ENCODE measurements at regions not wholly inside any gene's neighbourhood (a gene's known extent, or its start where the extent isn't known, plus 50 kb on each side); places are given as distances from the start of the nearest gene placed in this dataset.

- Histone ChIP-seq H3K27ac (ENCODE audit: insufficient read depth, low read length, poor library complexity, severe bottlenecking) (no peak overlapping the region), H3K9me3 (ENCODE audit: control insufficient read depth in 2 of 2, low read length in 2 of 2) (no peaks in the 10 kb centered on the region), H3K36me3 (ENCODE audit: control insufficient read depth, insufficient read depth, low read length) (no peaks in the 10 kb centered on the region), H3K27me3 (ENCODE audit: control insufficient read depth, insufficient read depth, low read length) (no peaks in the 10 kb centered on the region), H3K4me3 (ENCODE audit: low read depth, low read length) (no peak overlapping the region), H3K4me1 (ENCODE audit: control insufficient read depth, insufficient read depth, low read length, poor library complexity, severe bottlenecking) (no peaks in the 10 kb centered on the region)
- ATAC-seq (ENCODE audit: low read depth in 2 of 2) (no peak), DNase-seq (no peak)
- H3K4me3 Mint-ChIP-seq: no peak overlapping the region
- H3K27me3 Mint-ChIP-seq: no peaks in the 10 kb centered on the region
- peaks cover 0 to 4% (median 0%) of the 10 kb centered on the region in 7 donors for H3K9me3 Mint-ChIP-seq
- H3K4me1 Mint-ChIP-seq: no peaks in the 10 kb centered on the region
- no peak overlapping the region for H3K27ac Mint-ChIP-seq
- no peaks in the 10 kb centered on the region for H3K36me3 Mint-ChIP-seq
These were observed 329.1 kb downstream of the AR start for GRCh38 chrX:67872958-67873357.

DNA sequence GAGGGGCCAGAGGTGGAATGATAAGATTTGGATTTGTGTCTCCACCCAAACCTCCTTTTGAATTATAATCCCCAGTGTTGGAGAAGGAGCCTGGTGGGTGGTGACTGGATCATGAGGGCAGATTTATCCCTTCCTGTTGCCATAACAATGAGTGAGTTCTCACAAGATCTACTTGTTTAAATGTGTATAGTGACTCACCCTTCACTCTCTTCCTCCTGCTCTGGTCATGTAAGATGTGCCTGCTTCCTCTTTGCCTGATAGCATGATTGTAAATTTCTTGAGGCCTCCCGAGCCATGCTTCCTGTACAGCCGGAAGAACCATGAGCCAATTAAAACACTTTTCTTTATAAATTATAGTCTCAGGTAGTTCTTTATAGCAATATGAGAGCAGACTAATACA is 348.6 kb downstream of the AR start:
- DNase-seq: no peak
- no peaks in the 10 kb centered on the region for H3K27me3 ChIP-seq (ENCODE audit: control insufficient read depth, insufficient read depth, low read length)
- H3K4me1 ChIP-seq (ENCODE audit: control insufficient read depth, insufficient read depth, low read length, poor library complexity, severe bottlenecking): no peaks in the 10 kb centered on the region
- Mint-ChIP-seq H3K27me3 (no peaks in the 10 kb centered on the region), H3K4me1 (no peaks in the 10 kb centered on the region), H3K27ac (no peak overlapping the region), H3K4me3 (no peak overlapping the region), H3K36me3 (no peaks in the 10 kb centered on the region), H3K9me3 (peaks cover 0 to 21% (median 0%) of the 10 kb centered on the region in 7 donors)
- H3K4me3 ChIP-seq (ENCODE audit: low read depth, low read length): no peak overlapping the region
- no peaks in the 10 kb centered on the region for H3K9me3 ChIP-seq (ENCODE audit: control insufficient read depth in 2 of 2, low read length in 2 of 2)
- ATAC-seq (ENCODE audit: low read depth in 2 of 2): no peak
- no peaks in the 10 kb centered on the region for H3K36me3 ChIP-seq (ENCODE audit: control insufficient read depth, insufficient read depth, low read length)
- no peak overlapping the region for H3K27ac ChIP-seq (ENCODE audit: insufficient read depth, low read length, poor library complexity, severe bottlenecking)

- Histone ChIP-seq H3K36me3 (ENCODE audit: control insufficient read depth, insufficient read depth, low read length) (no peaks in the 10 kb centered on the region), H3K27ac (ENCODE audit: insufficient read depth, low read length, poor library complexity, severe bottlenecking) (no peak overlapping the region), H3K4me3 (ENCODE audit: low read depth, low read length) (no peak overlapping the region), H3K4me1 (ENCODE audit: control insufficient read depth, insufficient read depth, low read length, poor library complexity, severe bottlenecking) (no peaks in the 10 kb centered on the region), H3K27me3 (ENCODE audit: control insufficient read depth, insufficient read depth, low read length) (no peaks in the 10 kb centered on the region), H3K9me3 (ENCODE audit: control insufficient read depth in 2 of 2, low read length in 2 of 2) (no peaks in the 10 kb centered on the region)
- DNase-seq (no peak), ATAC-seq (ENCODE audit: low read depth in 2 of 2) (no peak)
- no peak overlapping the region for H3K27ac Mint-ChIP-seq
- H3K4me1 Mint-ChIP-seq: no peaks in the 10 kb centered on the region
- no peak overlapping the region for H3K4me3 Mint-ChIP-seq
- no peaks in the 10 kb centered on the region for H3K27me3 Mint-ChIP-seq
- H3K9me3 Mint-ChIP-seq: peaks cover 0 to 13% (median 5%) of the 10 kb centered on the region in 7 donors
- no peaks in the 10 kb centered on the region for H3K36me3 Mint-ChIP-seq
These were observed 350.1 kb downstream of the AR start for GRCh38 chrX:67893931-67894330.

DNA sequence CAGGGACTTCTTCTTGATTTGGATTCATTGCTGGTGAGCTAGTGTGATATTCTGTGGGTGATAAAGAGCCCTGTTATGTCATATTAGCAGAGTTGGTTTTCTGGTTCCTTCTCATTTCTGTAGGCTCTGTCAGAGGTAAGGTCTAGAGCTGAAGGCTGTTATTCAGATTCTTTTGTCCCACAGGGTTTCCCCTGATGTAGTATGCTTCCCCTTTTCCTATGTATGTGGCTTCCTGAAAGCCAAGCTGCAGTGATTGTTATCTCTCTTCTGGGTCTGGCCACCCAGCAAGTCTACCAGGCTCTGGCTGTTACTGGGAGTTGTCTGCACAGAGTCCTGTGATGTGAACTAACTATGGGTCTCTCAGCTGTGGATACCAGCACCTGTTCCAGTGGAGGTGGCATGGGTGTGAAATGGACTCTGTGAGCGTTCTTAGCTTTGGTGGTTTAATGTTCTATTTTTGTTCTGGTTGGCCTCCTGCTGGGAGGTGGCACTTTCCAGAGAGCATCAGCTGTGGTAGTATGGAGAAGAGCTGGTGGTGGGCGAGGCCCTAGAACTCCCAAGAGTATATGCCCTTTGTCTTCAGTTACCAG is 373.7 kb downstream of the AR start:
- Mint-ChIP-seq H3K4me3 (no peak overlapping the region), H3K36me3 (no peaks in the 10 kb centered on the region), H3K27ac (peak overlapping the region in 1 of 3 donors; percentile 63), H3K27me3 (no peaks in the 10 kb centered on the region), H3K9me3 (peaks cover 0 to 2% (median 0%) of the 10 kb centered on the region in 7 donors), H3K4me1 (no peaks in the 10 kb centered on the region)
- no peaks in the 10 kb centered on the region for H3K9me3 ChIP-seq (ENCODE audit: control insufficient read depth in 2 of 2, low read length in 2 of 2)
- no peak overlapping the region for H3K4me3 ChIP-seq (ENCODE audit: low read depth, low read length)
- H3K27me3 ChIP-seq (ENCODE audit: control insufficient read depth, insufficient read depth, low read length): no peaks in the 10 kb centered on the region
- no peaks in the 10 kb centered on the region for H3K4me1 ChIP-seq (ENCODE audit: control insufficient read depth, insufficient read depth, low read length, poor library complexity, severe bottlenecking)
- H3K36me3 ChIP-seq (ENCODE audit: control insufficient read depth, insufficient read depth, low read length): no peaks in the 10 kb centered on the region
- no peak for ATAC-seq (ENCODE audit: low read depth in 2 of 2)
- DNase-seq: no peak
- no peak overlapping the region for H3K27ac ChIP-seq (ENCODE audit: insufficient read depth, low read length, poor library complexity, severe bottlenecking)

- no peak overlapping the region for H3K4me3 ChIP-seq (ENCODE audit: low read depth, low read length)
- no peaks in the 10 kb centered on the region for H3K27me3 ChIP-seq (ENCODE audit: control insufficient read depth, insufficient read depth, low read length)
- Mint-ChIP-seq H3K4me1 (no peaks in the 10 kb centered on the region), H3K9me3 (no peaks in the 10 kb centered on the region), H3K27ac (no peak overlapping the region), H3K27me3 (no peaks in the 10 kb centered on the region), H3K36me3 (no peaks in the 10 kb centered on the region), H3K4me3 (no peak overlapping the region)
- ATAC-seq (ENCODE audit: low read depth in 2 of 2) (no peak), DNase-seq (no peak)
- H3K9me3 ChIP-seq (ENCODE audit: control insufficient read depth in 2 of 2, low read length in 2 of 2): no peaks in the 10 kb centered on the region
- H3K27ac ChIP-seq (ENCODE audit: insufficient read depth, low read length, poor library complexity, severe bottlenecking): no peak overlapping the region
- no peaks in the 10 kb centered on the region for H3K36me3 ChIP-seq (ENCODE audit: control insufficient read depth, insufficient read depth, low read length)
- H3K4me1 ChIP-seq (ENCODE audit: control insufficient read depth, insufficient read depth, low read length, poor library complexity, severe bottlenecking): no peaks in the 10 kb centered on the region
These were observed 379.1 kb downstream of the AR start for GRCh38 chrX:67922966-67923365.

- Mint-ChIP-seq H3K27me3 (no peaks in the 10 kb centered on the region), H3K27ac (no peak overlapping the region), H3K9me3 (peaks cover 0 to 1% (median 0%) of the 10 kb centered on the region in 7 donors), H3K4me1 (no peaks in the 10 kb centered on the region), H3K4me3 (no peak overlapping the region), H3K36me3 (no peaks in the 10 kb centered on the region)
- Histone ChIP-seq H3K36me3 (ENCODE audit: control insufficient read depth, insufficient read depth, low read length) (no peaks in the 10 kb centered on the region), H3K4me1 (ENCODE audit: control insufficient read depth, insufficient read depth, low read length, poor library complexity, severe bottlenecking) (no peaks in the 10 kb centered on the region), H3K27me3 (ENCODE audit: control insufficient read depth, insufficient read depth, low read length) (no peaks in the 10 kb centered on the region), H3K9me3 (ENCODE audit: control insufficient read depth in 2 of 2, low read length in 2 of 2) (no peaks in the 10 kb centered on the region), H3K4me3 (ENCODE audit: low read depth, low read length) (no peak overlapping the region), H3K27ac (ENCODE audit: insufficient read depth, low read length, poor library complexity, severe bottlenecking) (no peak overlapping the region)
- DNase-seq (no peak), ATAC-seq (ENCODE audit: low read depth in 2 of 2) (no peak)
These were observed 395.4 kb downstream of the AR start for GRCh38 chrX:67939270-67939669.

GRCh38 chrX:67949270-67949669 is 405.4 kb downstream of the AR start:
- peaks cover 0 to 3% (median 0%) of the 10 kb centered on the region in 7 donors for H3K9me3 Mint-ChIP-seq
- no peaks in the 10 kb centered on the region for H3K4me1 Mint-ChIP-seq
- no peaks in the 10 kb centered on the region for H3K27me3 Mint-ChIP-seq
- no peak overlapping the region for H3K27ac ChIP-seq (ENCODE audit: insufficient read depth, low read length, poor library complexity, severe bottlenecking)
- no peaks in the 10 kb centered on the region for H3K4me1 ChIP-seq (ENCODE audit: control insufficient read depth, insufficient read depth, low read length, poor library complexity, severe bottlenecking)
- no peaks in the 10 kb centered on the region for H3K9me3 ChIP-seq (ENCODE audit: control insufficient read depth in 2 of 2, low read length in 2 of 2)
- no peaks in the 10 kb centered on the region for H3K27me3 ChIP-seq (ENCODE audit: control insufficient read depth, insufficient read depth, low read length)
- ATAC-seq (ENCODE audit: low read depth in 2 of 2): no peak
- H3K36me3 ChIP-seq (ENCODE audit: control insufficient read depth, insufficient read depth, low read length): no peaks in the 10 kb centered on the region
- no peak for DNase-seq
- H3K4me3 ChIP-seq (ENCODE audit: low read depth, low read length): no peak overlapping the region
- no peak overlapping the region for H3K27ac Mint-ChIP-seq
- no peaks in the 10 kb centered on the region for H3K36me3 Mint-ChIP-seq
- H3K4me3 Mint-ChIP-seq: no peak overlapping the region

GRCh38 chrX:67953658-67954057 is 409.8 kb downstream of the AR start:
- Mint-ChIP-seq H3K4me1 (no peaks in the 10 kb centered on the region), H3K27ac (no peak overlapping the region)
- H3K4me3 ChIP-seq (ENCODE audit: low read depth, low read length): no peak overlapping the region

More at GRCh38 chrX:67953658-67954057, 409.8 kb downstream of the AR start:
- Mint-ChIP-seq H3K9me3 (peaks cover 0 to 5% (median 0%) of the 10 kb centered on the region in 7 donors), H3K4me3 (no peak overlapping the region), H3K27me3 (no peaks in the 10 kb centered on the region), H3K36me3 (no peaks in the 10 kb centered on the region)
- no peak for DNase-seq
- Histone ChIP-seq H3K27me3 (ENCODE audit: control insufficient read depth, insufficient read depth, low read length) (no peaks in the 10 kb centered on the region), H3K36me3 (ENCODE audit: control insufficient read depth, insufficient read depth, low read length) (no peaks in the 10 kb centered on the region), H3K27ac (ENCODE audit: insufficient read depth, low read length, poor library complexity, severe bottlenecking) (no peak overlapping the region), H3K4me1 (ENCODE audit: control insufficient read depth, insufficient read depth, low read length, poor library complexity, severe bottlenecking) (no peaks in the 10 kb centered on the region), H3K9me3 (ENCODE audit: control insufficient read depth in 2 of 2, low read length in 2 of 2) (no peaks in the 10 kb centered on the region)
- ATAC-seq (ENCODE audit: low read depth in 2 of 2): no peak

Data from CD4-positive, CD25-positive, alpha-beta regulatory T cell (primary cell).